Adipocyte (in vitro differentiated cells): ENCODE measurements at regions not wholly inside any gene's neighbourhood (a gene's known extent, or its start where the extent isn't known, plus 50 kb on each side); places are given as distances from the start of the nearest gene placed in this dataset.
"Not testable (repeated sequence)": the region's sequence is repeated elsewhere in the genome, so short reads cannot be mapped to it uniquely, and the experiment has no call there.

ENCODE experiments used
- DNase-seq: peaks from one replicate; pipeline ENCODE4 v3.0.0-alpha.2; 2015; ENCODE audit warnings: low read depth
- H3K27me3 ChIP-seq: replicated peaks from 2 replicates; pipeline ENCODE4 v1.7.0; 2013; ENCODE audit warnings: mild to moderate bottlenecking, low read length, moderate library complexity; ENCODE audit not compliant: control insufficient read depth, insufficient read depth
- H3K36me3 ChIP-seq: 2 replicates; pipeline ENCODE4 v1.7.0; 2013; ENCODE audit warnings: low read length, mild to moderate bottlenecking, moderate library complexity; ENCODE audit not compliant: control insufficient read depth, insufficient read depth, severe bottlenecking
- H3K4me1 ChIP-seq: 2 replicates; pipeline ENCODE4 v1.7.0; 2013; ENCODE audit warnings: mild to moderate bottlenecking, low read length, moderate library complexity; ENCODE audit not compliant: control insufficient read depth, insufficient read depth
- H3K4me3 ChIP-seq: 2 replicates; pipeline ENCODE4 v1.7.0; 2013; ENCODE audit warnings: mild to moderate bottlenecking, low read length, moderate library complexity
- H3K9ac ChIP-seq: 2 replicates; pipeline ENCODE4 v1.7.0; 2013; ENCODE audit warnings: mild to moderate bottlenecking, low read length, moderate library complexity
- H3K9me3 ChIP-seq: 2 replicates; pipeline ENCODE4 v1.7.0; 2013; ENCODE audit warnings: mild to moderate bottlenecking, low read length, moderate library complexity; ENCODE audit not compliant: control insufficient read depth

DNA sequence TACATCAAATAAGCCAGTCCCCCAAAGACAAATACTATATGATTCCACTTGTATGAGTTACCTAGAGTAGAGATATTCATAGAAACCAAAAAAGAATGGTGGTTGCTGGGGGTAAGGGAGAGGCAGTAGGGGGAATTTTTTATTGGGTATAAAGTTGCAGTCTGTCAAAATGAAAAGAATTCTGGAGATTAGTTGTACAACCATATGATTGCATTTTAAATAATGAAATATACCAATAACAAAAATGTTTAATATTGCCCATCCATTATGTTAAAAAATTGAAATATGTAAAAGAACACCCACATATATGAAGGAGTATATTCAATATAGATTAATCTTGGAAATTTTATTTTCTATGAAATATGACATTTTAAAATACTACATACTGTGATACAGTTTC is 1383.5 kb downstream of the FSCB start:
- Histone ChIP-seq H3K9ac (no peak overlapping the region), H3K9me3 (peaks cover 3% of the 10 kb centered on the region), H3K27me3 (no peaks in the 10 kb centered on the region), H3K36me3 (no peaks in the 10 kb centered on the region), H3K4me1 (no peaks in the 10 kb centered on the region), H3K4me3 (no peak overlapping the region)
- no peak for DNase-seq

DNA sequence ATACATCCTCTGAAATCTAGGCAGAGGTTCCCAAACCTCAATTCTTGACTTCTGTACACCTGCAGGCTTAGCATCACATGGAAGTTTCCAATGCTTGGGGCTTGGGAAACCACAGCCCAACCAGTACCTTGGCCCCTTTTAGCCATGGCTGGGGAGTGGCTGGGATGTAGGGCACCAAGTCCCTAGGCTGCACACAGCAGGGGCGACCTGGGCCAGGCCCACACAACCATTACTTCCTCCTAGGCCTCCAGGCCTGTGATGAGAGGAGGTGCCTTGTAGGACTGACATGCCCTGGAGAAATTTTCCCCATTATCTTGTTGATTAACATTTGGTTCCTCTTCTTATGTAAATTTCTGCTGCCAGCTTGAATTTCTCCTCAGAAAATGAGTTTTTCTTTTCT is 1387.4 kb downstream of the FSCB start:
- Histone ChIP-seq H3K4me1 (no peaks in the 10 kb centered on the region), H3K9me3 (peaks cover 3% of the 10 kb centered on the region), H3K4me3 (no peak overlapping the region), H3K9ac (no peak overlapping the region), H3K36me3 (no peaks in the 10 kb centered on the region), H3K27me3 (no peaks in the 10 kb centered on the region)
- DNase-seq, result no peak

- H3K27me3 ChIP-seq, result no peaks in the 10 kb centered on the region
- H3K9me3 ChIP-seq, result peaks cover 3% of the 10 kb centered on the region
- no peaks in the 10 kb centered on the region for H3K4me1 ChIP-seq
- no peak overlapping the region for H3K9ac ChIP-seq
- H3K36me3 ChIP-seq, result no peaks in the 10 kb centered on the region
- no peak overlapping the region for H3K4me3 ChIP-seq
- DNase-seq, result no peak
These were observed 1390.7 kb downstream of the FSCB start for GRCh38 chr14:43116341-43116740.

DNA sequence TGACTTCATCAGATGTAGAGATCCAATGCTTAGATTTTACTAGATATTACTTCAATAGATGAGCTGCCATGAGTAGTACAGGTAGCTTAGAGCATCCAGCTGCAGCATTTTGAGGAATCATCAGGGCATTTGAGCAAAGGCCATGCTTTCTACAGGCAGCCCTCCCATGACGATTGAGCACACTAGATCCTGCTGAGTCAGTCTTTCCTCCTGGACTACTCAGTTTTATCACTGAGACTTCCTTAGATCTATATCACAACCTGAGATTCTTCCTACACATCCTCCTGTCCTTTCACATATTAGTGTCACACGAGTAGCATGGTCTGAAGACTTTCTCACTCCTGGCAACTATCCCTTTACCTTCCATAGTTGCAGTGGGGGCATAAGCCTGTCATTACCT is 1401.8 kb downstream of the FSCB start:
- H3K4me3 ChIP-seq, result no peak overlapping the region
- no peaks in the 10 kb centered on the region for H3K9me3 ChIP-seq
- DNase-seq, result no peak
- H3K4me1 ChIP-seq, result no peaks in the 10 kb centered on the region
- no peak overlapping the region for H3K9ac ChIP-seq
- H3K27me3 ChIP-seq, result no peaks in the 10 kb centered on the region
- H3K36me3 ChIP-seq, result no peaks in the 10 kb centered on the region

DNA sequence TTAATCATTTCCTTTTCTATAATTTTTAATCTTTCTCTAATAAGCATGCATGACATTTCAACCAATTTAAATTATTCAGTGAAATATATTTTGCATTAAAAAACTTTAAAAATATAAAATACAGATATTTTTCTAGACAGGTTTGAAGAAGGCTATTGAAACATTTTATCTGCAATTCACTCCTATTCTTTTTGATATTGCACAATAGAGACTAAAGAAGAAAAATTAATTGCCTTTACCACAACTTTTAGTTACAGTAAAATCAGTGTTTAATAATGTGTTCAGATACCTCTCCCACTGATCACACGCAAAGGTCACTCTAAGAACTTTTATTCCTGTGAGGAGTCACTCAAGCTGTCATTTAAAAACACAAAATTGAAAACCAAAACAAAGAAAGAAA is 1416.7 kb downstream of the FSCB start:
- H3K9ac ChIP-seq, result no peak overlapping the region
- H3K36me3 ChIP-seq, result no peaks in the 10 kb centered on the region
- no peaks in the 10 kb centered on the region for H3K9me3 ChIP-seq
- no peak for DNase-seq
- no peaks in the 10 kb centered on the region for H3K27me3 ChIP-seq
- H3K4me1 ChIP-seq, result no peaks in the 10 kb centered on the region
- no peak overlapping the region for H3K4me3 ChIP-seq

- Histone ChIP-seq H3K4me1 (no peaks in the 10 kb centered on the region), H3K36me3 (no peaks in the 10 kb centered on the region), H3K9ac (no peak overlapping the region), H3K9me3 (no peaks in the 10 kb centered on the region), H3K27me3 (no peaks in the 10 kb centered on the region), H3K4me3 (no peak overlapping the region)
- DNase-seq, result no peak
These were observed 1419.4 kb downstream of the FSCB start for GRCh38 chr14:43087666-43088065.

DNA sequence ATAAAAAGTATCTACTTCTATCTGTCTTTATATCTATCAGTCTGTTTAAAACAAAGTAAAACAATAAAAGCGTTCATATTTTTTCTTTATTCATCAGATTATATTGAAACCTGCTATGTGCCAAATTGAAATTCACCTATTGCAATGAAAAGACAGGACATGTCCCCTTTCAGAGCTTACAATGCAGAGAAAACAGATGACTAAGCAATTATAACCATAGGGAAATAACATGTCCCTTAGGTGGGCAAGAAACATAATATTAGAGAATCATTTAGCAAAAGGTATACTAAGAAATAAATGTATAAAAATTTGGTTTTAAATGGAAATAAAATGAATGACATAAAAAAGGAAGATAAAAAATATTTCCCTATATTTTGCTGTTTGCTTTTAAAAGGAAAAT is 1421.3 kb downstream of the FSCB start:
- no peak for DNase-seq
- H3K9ac ChIP-seq, result no peak overlapping the region
- no peak overlapping the region for H3K4me3 ChIP-seq
- no peaks in the 10 kb centered on the region for H3K27me3 ChIP-seq
- H3K4me1 ChIP-seq, result no peaks in the 10 kb centered on the region
- no peaks in the 10 kb centered on the region for H3K36me3 ChIP-seq
- no peaks in the 10 kb centered on the region for H3K9me3 ChIP-seq

DNA sequence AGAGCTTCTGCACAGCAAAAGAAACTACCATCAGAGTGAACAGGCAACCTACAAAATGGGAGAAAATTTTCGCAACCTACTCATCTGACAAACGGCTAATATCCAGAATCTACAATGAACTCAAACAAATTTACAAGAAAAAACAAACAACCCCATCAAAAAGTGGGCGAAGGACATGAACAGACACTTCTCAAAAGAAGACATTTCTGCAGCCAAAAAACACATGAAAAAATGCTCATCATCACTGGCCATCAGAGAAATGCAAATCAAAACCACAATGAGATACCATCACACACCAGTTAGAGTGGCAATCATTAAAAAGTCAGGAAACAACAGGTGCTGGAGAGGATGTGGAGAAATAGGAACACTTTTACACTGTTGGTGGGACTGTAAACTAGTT is 1439.7 kb downstream of the FSCB start:
- DNase-seq, H3K36me3 ChIP-seq, H3K9me3 ChIP-seq, H3K4me3 ChIP-seq, H3K9ac ChIP-seq, H3K27me3 ChIP-seq, H3K4me1 ChIP-seq: not testable (repeated sequence)

DNA sequence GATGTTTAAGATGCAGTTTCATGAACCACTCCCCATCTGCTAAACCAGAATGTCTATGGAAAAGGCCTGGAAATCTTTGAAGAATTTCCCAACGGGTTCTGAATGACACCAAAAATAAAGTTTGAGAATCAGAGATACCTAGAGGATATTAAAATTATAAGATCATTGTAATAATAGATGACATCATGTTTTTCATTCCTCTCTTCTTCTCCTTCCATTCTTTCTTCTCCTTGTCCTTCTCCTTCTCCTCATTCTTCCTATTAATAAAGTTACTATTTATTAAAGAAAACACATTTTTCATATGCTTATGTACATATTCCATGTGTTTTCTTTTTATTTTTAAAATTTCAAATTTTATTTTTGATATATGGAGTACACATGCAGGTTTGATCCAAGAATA is 1449.4 kb downstream of the LRFN5 start:
- Histone ChIP-seq H3K4me1 (no peaks in the 10 kb centered on the region), H3K4me3 (no peak overlapping the region), H3K9me3 (no peaks in the 10 kb centered on the region), H3K27me3 (no peaks in the 10 kb centered on the region), H3K9ac (no peak overlapping the region), H3K36me3 (no peaks in the 10 kb centered on the region)
- no peak for DNase-seq

DNA sequence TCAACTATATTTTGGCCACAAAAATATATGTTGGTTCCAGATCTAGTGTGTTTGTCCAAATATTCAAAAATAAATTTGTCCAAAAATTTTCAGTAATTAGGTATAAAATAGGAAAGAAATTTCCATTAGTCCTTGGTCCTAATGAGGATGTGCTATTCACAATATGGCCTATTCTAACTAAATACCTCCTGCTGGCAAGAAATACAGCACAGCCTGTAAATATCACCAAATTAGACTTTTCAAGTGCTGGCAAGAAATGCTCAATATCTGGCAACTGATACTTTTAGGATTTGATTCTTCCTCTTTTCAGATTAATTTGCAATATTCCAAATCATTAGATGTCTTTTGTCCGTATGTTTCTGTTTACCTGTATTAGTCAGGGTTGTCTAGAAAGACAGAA is 1446.2 kb downstream of the LRFN5 start:
- no peaks in the 10 kb centered on the region for H3K9me3 ChIP-seq
- H3K4me1 ChIP-seq, result no peaks in the 10 kb centered on the region
- H3K36me3 ChIP-seq, result no peaks in the 10 kb centered on the region
- H3K4me3 ChIP-seq, result no peak overlapping the region
- no peak for DNase-seq
- H3K27me3 ChIP-seq, result no peaks in the 10 kb centered on the region
- H3K9ac ChIP-seq, result no peak overlapping the region

- H3K36me3 ChIP-seq, result no peaks in the 10 kb centered on the region
- H3K4me3 ChIP-seq, result no peak overlapping the region
- no peak overlapping the region for H3K9ac ChIP-seq
- no peak for DNase-seq
- no peaks in the 10 kb centered on the region for H3K27me3 ChIP-seq
- H3K4me1 ChIP-seq, result no peaks in the 10 kb centered on the region
- no peaks in the 10 kb centered on the region for H3K9me3 ChIP-seq
These were observed 1437.2 kb downstream of the LRFN5 start for GRCh38 chr14:43043850-43044249.

DNA sequence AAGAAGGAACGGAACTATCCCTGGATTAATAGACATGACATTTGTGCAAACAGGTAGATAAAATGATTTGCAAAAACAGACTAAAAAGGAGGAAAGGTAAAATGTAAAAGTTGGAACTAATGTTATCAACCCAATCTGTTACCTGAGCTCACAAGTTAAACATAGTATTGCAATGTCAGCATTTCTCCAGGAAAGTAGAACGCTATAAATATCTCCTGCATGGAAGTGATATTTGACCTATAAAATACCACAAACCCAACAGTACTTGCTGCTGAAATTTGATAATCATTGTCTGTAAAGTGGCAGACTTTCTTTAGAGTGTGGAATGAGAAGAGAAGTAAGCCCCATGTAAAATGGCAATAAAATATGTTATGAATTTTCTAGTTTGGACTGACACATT is 1435.7 kb downstream of the LRFN5 start:
- H3K9ac ChIP-seq, result no peak overlapping the region
- DNase-seq, result no peak
- no peaks in the 10 kb centered on the region for H3K9me3 ChIP-seq
- no peaks in the 10 kb centered on the region for H3K36me3 ChIP-seq
- no peak overlapping the region for H3K4me3 ChIP-seq
- no peaks in the 10 kb centered on the region for H3K27me3 ChIP-seq
- H3K4me1 ChIP-seq, result no peaks in the 10 kb centered on the region
